WERI-Rb-1 (cell line): ENCODE measurements at regions not wholly inside any gene's neighbourhood (a gene's known extent, or its start where the extent isn't known, plus 50 kb on each side); places are given as distances from the start of the nearest gene placed in this dataset.
"Not testable (repeated sequence)": the region's sequence is repeated elsewhere in the genome, so short reads cannot be mapped to it uniquely, and the experiment has no call there.

Experiments
- DNase-seq: peaks from one replicate; pipeline ENCODE4 v3.0.0-alpha.2; 2020
- H3K27ac ChIP-seq: fragments of 250-450 bp; sonication (Bioruptor Pico); 2 replicates; pipeline ENCODE4 v1.5.1; 2020; ENCODE audit warnings: mild to moderate bottlenecking, moderate library complexity
- H3K27me3 ChIP-seq: fragments of 250-450 bp; sonication (Bioruptor Pico); 2 replicates; pipeline ENCODE4 v1.5.1; 2021; ENCODE audit warnings: mild to moderate bottlenecking, low read depth, moderate library complexity; ENCODE audit not compliant: insufficient read depth, severe bottlenecking
- H3K36me3 ChIP-seq: fragments of 250-450 bp; sonication (Bioruptor Pico); 2 replicates; pipeline ENCODE4 v1.5.1; 2020; ENCODE audit warnings: mild to moderate bottlenecking, moderate library complexity
- H3K4me3 ChIP-seq: 2 replicates; pipeline ENCODE4 v1.5.1; 2011; ENCODE audit warnings: low read depth, mild to moderate bottlenecking, control low read depth, low read length
- H3K9me3 ChIP-seq: fragments of 250-450 bp; sonication (Bioruptor Pico); 2 replicates; pipeline ENCODE4 v1.5.1; 2021; ENCODE audit warnings: mild to moderate bottlenecking, moderate library complexity; ENCODE audit not compliant: severe bottlenecking
- CTCF ChIP-seq: IDR thresholded peaks from 2 replicates; pipeline ENCODE4 v1.5.1; 2011; ENCODE audit warnings: low read depth, mild to moderate bottlenecking, control low read depth, inconsistent platforms, low read length

GRCh38 chr15:72850833-72851232, 67.3 kb upstream of the ADPGK start:
- no peaks in the 10 kb centered on the region for H3K9me3 ChIP-seq
- TF ChIP-seq CTCF = no peak
- DNase-seq = no peak
- H3K27me3 ChIP-seq = no peaks in the 10 kb centered on the region
- H3K4me3 ChIP-seq = no peak overlapping the region
- H3K36me3 ChIP-seq = no peaks in the 10 kb centered on the region
- H3K27ac ChIP-seq = no peak overlapping the region

DNA sequence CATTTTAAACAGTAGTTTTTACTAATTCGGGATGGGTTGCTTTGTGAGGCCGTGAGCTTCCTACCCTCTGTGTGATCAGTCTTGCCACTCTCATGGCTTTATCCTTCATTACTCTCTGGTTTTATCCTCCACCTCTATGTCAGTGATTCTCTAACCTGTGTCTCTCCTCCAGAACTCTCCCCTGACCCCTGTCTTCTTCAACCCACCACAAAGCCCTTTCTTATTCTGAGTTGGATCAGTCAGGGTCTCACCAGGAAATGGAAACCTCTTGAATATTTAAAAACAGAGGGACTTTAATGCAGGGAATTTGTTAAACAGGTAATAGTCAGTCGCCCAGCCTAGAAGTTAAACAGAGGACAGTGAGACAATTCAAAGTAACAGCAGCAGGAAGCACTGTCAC, 64.2 kb upstream of the ADPGK start:
- Histone ChIP-seq H3K27ac (no peak overlapping the region), H3K27me3 (no peaks in the 10 kb centered on the region), H3K9me3 (no peaks in the 10 kb centered on the region), H3K4me3 (no peak overlapping the region), H3K36me3 (no peaks in the 10 kb centered on the region)
- DNase-seq = no peak
- no peak for TF ChIP-seq CTCF

DNA sequence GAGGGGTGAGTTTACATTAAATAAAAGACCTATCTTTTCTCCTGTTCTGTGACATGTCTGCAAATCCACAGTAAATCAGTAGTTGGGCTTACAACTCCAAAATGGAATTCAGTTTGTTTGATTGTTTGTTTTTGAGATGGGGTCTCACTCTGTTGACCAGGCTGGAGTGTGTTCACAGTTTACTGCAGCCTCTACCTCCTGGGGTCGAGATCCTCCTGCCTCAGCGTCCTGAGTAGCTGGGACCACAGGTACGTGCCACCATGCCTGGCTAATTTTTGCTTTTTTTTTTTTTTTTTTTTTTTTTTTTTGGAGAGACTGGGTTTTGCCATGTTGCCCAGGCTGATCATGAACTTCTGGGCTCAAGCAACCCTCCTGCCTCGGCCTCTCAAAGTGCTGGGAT, 63.5 kb upstream of the ADPGK start:
- Histone ChIP-seq H3K27me3 (no peaks in the 10 kb centered on the region), H3K36me3 (no peaks in the 10 kb centered on the region), H3K4me3 (no peak overlapping the region), H3K27ac (no peak overlapping the region), H3K9me3 (no peaks in the 10 kb centered on the region)
- DNase-seq = no peak
- no peak for TF ChIP-seq CTCF

DNA sequence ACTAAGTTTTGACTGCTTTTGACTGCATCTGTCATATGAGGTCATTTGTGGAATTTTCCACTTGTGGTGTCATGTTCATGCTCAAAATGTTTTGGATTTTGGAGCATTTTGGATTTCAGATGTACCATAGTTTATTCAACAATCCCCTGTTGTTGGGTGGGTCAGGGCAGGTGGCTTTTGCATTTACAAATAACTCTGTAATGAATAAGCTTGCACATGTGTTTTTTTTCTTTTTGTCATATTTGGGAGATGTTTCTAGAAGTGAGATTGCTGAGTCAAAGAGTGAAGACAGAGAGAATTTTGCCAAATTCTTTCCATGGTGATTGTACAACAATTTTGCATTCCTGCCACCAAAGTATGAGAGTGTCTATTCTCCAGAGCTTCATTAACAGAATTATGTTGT, 62.4 kb upstream of the ADPGK start:
- H3K36me3 ChIP-seq = no peaks in the 10 kb centered on the region
- no peak for TF ChIP-seq CTCF
- H3K9me3 ChIP-seq = no peaks in the 10 kb centered on the region
- H3K4me3 ChIP-seq = no peak overlapping the region
- DNase-seq = no peak
- no peak overlapping the region for H3K27ac ChIP-seq
- no peaks in the 10 kb centered on the region for H3K27me3 ChIP-seq

DNA sequence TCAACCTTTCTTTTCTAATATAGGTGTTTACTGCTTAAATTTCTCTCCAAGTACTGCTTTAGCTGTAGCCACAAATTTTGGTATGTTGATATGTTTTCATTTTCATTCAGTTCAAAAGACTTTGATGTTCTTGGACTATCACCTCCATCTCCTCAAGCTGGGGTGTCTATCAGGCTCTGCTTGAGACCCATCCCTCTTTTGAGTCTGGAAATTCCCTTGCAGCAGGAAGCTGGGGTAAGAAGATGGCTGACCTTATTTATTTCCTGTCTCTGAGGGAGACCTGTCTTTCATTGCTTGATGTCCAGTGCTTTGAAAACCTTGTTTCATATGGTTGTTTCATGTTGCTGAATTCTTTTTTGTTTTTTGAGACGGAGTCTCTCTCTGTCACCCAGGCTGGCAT, 60.5 kb upstream of the ADPGK start:
- Histone ChIP-seq H3K27me3 (no peaks in the 10 kb centered on the region), H3K36me3 (no peaks in the 10 kb centered on the region), H3K4me3 (no peak overlapping the region), H3K27ac (no peak overlapping the region), H3K9me3 (no peaks in the 10 kb centered on the region)
- TF ChIP-seq CTCF = no peak
- DNase-seq = no peak

DNA sequence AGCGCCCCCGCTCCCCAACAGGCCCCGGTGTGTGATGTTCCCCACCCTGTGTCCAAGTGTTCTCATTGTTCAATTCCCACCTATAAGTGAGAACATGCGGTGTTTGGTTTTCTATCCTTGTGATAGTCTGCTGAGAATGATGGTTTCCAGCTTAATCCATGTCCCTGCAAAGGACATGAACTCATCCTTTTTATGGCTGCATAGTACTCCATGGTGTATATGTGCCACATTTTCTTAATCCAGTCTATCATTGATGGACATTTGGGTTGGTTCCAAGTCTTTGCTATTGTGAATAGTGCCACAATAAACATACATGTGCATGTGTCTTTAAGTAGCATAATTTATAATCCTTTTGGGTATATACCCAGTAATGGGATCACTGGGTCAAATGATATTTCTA, 59.8 kb upstream of the ADPGK start:
- not testable (repeated sequence) for H3K27me3 ChIP-seq, H3K36me3 ChIP-seq, H3K9me3 ChIP-seq, DNase-seq, H3K27ac ChIP-seq, H3K4me3 ChIP-seq
